ENCODE measurements at regions not wholly inside any gene's neighbourhood (a gene's known extent, or its start where the extent isn't known, plus 50 kb on each side); places are given as distances from the start of the nearest gene placed in this dataset.
"Not testable (repeated sequence)": the region's sequence is repeated elsewhere in the genome, so short reads cannot be mapped to it uniquely, and the experiment has no call there.

DNA sequence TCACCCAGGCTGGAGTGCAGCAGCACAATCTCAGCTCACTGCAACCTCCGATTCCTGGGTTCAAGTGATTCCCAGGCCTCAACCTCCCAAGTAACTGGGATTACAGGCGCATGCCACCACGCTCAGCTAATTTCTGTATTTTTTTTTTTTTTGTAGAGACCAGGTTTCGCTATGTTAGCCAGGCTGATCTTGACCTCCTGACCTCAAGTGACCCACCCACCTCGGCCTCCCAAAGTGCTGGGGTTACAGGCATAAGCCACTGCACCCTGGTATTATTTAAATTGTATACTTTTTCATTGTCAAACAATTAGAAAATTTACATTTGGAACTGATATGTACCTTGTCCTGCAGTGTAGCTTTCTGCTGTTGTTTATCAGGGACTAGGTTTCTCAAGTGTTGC lies 111.3 kb upstream of the ZSWIM2 start:
- not testable (repeated sequence) for TF ChIP-seq EZH2 (IDR thresholded peaks at IDR 0.05); POLR2AphosphoS5 (IDR thresholded peaks at IDR 0.05; ENCODE audit: borderline replicate concordance, low read depth, low read length); FOXP2 (optimal IDR thresholded peaks at IDR 0.05; ENCODE audit: control extremely low read depth, extremely low read length, insufficient read depth)

All from SK-N-MC (cell line).